Thyroid gland (tissue), 4 donors: ENCODE measurements at regions not wholly inside any gene's neighbourhood (a gene's known extent, or its start where the extent isn't known, plus 50 kb on each side); places are given as distances from the start of the nearest gene placed in this dataset.

Experiments used
- DNase-seq, 2 donors: peaks; one replicate each; pipeline ENCODE4 v3.0.0-alpha.2; 2019
- H3K27ac ChIP-seq, 3 donors: fragments of 200-600 bp; sonication (generic); 1 replicate in 2 of 3; 2 replicates in 1 of 3; pipeline ENCODE4 v1.5.1; 2016 to 2019; ENCODE audit warnings: mild to moderate bottlenecking in 1 of 3, moderate library complexity in 1 of 3
- H3K27me3 ChIP-seq: fragments of 200-600 bp; sonication (generic); one replicate; pipeline ENCODE4 v1.5.1; 2019
- H3K36me3 ChIP-seq, 2 donors: fragments of 200-600 bp; sonication (generic); one replicate each; pipeline ENCODE4 v1.5.1; 2016 to 2019
- H3K4me1 ChIP-seq, 2 donors: fragments of 200-600 bp; sonication (generic); one replicate each; pipeline ENCODE4 v1.5.1; 2017 to 2019
- H3K4me3 ChIP-seq, 3 donors: fragments of 200-600 bp; sonication (generic); replicated peaks in 1 of 3; 1 replicate in 2 of 3; 2 replicates in 1 of 3; pipeline ENCODE4 v1.5.1; 2016; ENCODE audit warnings: mild to moderate bottlenecking in 1 of 3
- H3K9me3 ChIP-seq: fragments of 200-600 bp; sonication (generic); one replicate; pipeline ENCODE4 v1.5.1; 2017
- CTCF ChIP-seq, 6 experiments: fragments of 200-600 bp in 3 of 6; fragments of 450-650 bp in 3 of 6; sonication (generic) in 3 of 6; IDR thresholded peaks; one replicate each; pipeline ENCODE4 v1.5.1; 2016 to 2019; ENCODE audit warnings: antibody characterized with exemption in 6 of 6, mild to moderate bottlenecking in 2 of 6, inconsistent platforms in 1 of 6, moderate library complexity in 1 of 6
- POLR2A ChIP-seq, 2 donors: fragments of 450-650 bp; IDR thresholded peaks; one replicate each; pipeline ENCODE4 v1.6.1; 2017; ENCODE audit warnings: antibody characterized with exemption in 2 of 2, mild to moderate bottlenecking in 2 of 2, moderate library complexity in 1 of 2
- WGBS, 2 donors: methylation state at CpG; one replicate each; pipeline ENCODE4 v1.1.5; 2017; 5-methylcytosine and 5-hydroxymethylcytosine counted together
- intact Hi-C: fragments of 100-400 bp; cut with DNase I; formaldehyde crosslinking; loops from one replicate; pipeline ENCODE4 v1.15.1; 2023

GRCh38 chr10:20427821-20428220, 469.3 kb downstream of the NEBL start:
- no peaks in the 10 kb centered on the region for H3K36me3 ChIP-seq
- H3K4me1 ChIP-seq: no peaks in the 10 kb centered on the region
- H3K4me3 ChIP-seq: no peak overlapping the region
- TF ChIP-seq CTCF (IDR thresholded peaks at IDR 0.05) (no peak), POLR2A (IDR thresholded peaks at IDR 0.05) (no peak)
- WGBS, 2 donors: 91 to 92% methylated on average over 1 of the region's 1 CpG
- no peaks in the 10 kb centered on the region for H3K9me3 ChIP-seq
- no peak for DNase-seq
- H3K27ac ChIP-seq: no peak overlapping the region
- no peaks in the 10 kb centered on the region for H3K27me3 ChIP-seq
- intact Hi-C loops: no loop called here

GRCh38 chr10:20418286-20418685, 478.8 kb downstream of the NEBL start:
- H3K36me3 ChIP-seq: no peaks in the 10 kb centered on the region
- H3K4me1 ChIP-seq: no peaks in the 10 kb centered on the region
- DNase-seq: no peak
- H3K27ac ChIP-seq: no peak overlapping the region
- 45 to 47% methylated on average over 3 of the region's 3 CpGs for WGBS, 2 donors
- H3K27me3 ChIP-seq: no peaks in the 10 kb centered on the region
- H3K4me3 ChIP-seq: no peak overlapping the region
- TF ChIP-seq POLR2A (IDR thresholded peaks at IDR 0.05) (no peak), CTCF (IDR thresholded peaks at IDR 0.05) (no peak)
- no peaks in the 10 kb centered on the region for H3K9me3 ChIP-seq
- intact Hi-C loops: no loop called here

GRCh38 chr10:20417791-20418190, 479.3 kb downstream of the NEBL start:
- H3K4me3 ChIP-seq: no peak overlapping the region
- H3K9me3 ChIP-seq: no peaks in the 10 kb centered on the region
- TF ChIP-seq CTCF (IDR thresholded peaks at IDR 0.05): no peak
- no peak for TF ChIP-seq POLR2A (IDR thresholded peaks at IDR 0.05)
- intact Hi-C loops: no loop called here
- H3K36me3 ChIP-seq: no peaks in the 10 kb centered on the region
- DNase-seq: no peak
- WGBS, 2 donors: 72% methylated on average over 3 of the region's 3 CpGs
- no peaks in the 10 kb centered on the region for H3K4me1 ChIP-seq
- no peaks in the 10 kb centered on the region for H3K27me3 ChIP-seq
- no peak overlapping the region for H3K27ac ChIP-seq

GRCh38 chr10:20415684-20416083, 481.4 kb downstream of the NEBL start:
- Histone ChIP-seq H3K27me3 (no peaks in the 10 kb centered on the region), H3K9me3 (no peaks in the 10 kb centered on the region), H3K27ac (no peak overlapping the region), H3K4me1 (no peaks in the 10 kb centered on the region), H3K36me3 (no peaks in the 10 kb centered on the region), H3K4me3 (no peak overlapping the region)
- intact Hi-C loops: no loop called here
- TF ChIP-seq CTCF (IDR thresholded peaks at IDR 0.05): no peak
- no peak for TF ChIP-seq POLR2A (IDR thresholded peaks at IDR 0.05)
- WGBS, 2 donors: 51 to 56% methylated on average over 2 of the region's 2 CpGs
- no peak for DNase-seq

GRCh38 chr10:20407357-20407756, 489.8 kb downstream of the NEBL start:
- DNase-seq: no peak
- H3K4me3 ChIP-seq: no peak overlapping the region
- intact Hi-C loops: no loop called here
- TF ChIP-seq POLR2A (IDR thresholded peaks at IDR 0.05): no peak
- TF ChIP-seq CTCF (IDR thresholded peaks at IDR 0.05): no peak
- H3K27ac ChIP-seq: no peak overlapping the region
- no peaks in the 10 kb centered on the region for H3K9me3 ChIP-seq
- no peaks in the 10 kb centered on the region for H3K4me1 ChIP-seq
- no peaks in the 10 kb centered on the region for H3K36me3 ChIP-seq
- no peaks in the 10 kb centered on the region for H3K27me3 ChIP-seq
